Natural killer cell treated with Interleukin-12 subunit alpha and Interleukin-12 subunit beta and Interleukin-15 and Interleukin-18, amount 100 ng/mL, for 72 hours (primary cell): ENCODE measurements at regions not wholly inside any gene's neighbourhood (a gene's known extent, or its start where the extent isn't known, plus 50 kb on each side); places are given as distances from the start of the nearest gene placed in this dataset.
A peak's percentile ranks its signal among the peaks of the same experiment; 100 is the strongest.

Experiments
- ATAC-seq, 2 donors: fragments of 150-1000 bp; cut with Tn5 transposase in 1 of 2; sonication (Bioruptor Pico), chemical (Tn5 transposase) in 1 of 2; 2 replicates each; pipeline ENCODE4 v1.10.0; 2021
- DNase-seq: peaks from one replicate; pipeline ENCODE4 v3.0.0; 2022; ENCODE audit warnings: low spot score
- H3K27ac Mint-ChIP-seq, 2 donors: 1 replicate in 1 of 2; 2 replicates in 1 of 2; pipeline ENCODE4 v1.8.0; 2022; ENCODE audit warnings: mixed read lengths in 2 of 2, mild to moderate bottlenecking in 1 of 2, moderate library complexity in 1 of 2
- H3K27me3 Mint-ChIP-seq, 2 donors: 1 replicate in 1 of 2; 2 replicates in 1 of 2; pipeline ENCODE4 v1.8.0; 2022; ENCODE audit warnings: mixed read lengths in 2 of 2
- H3K36me3 Mint-ChIP-seq: one replicate; pipeline ENCODE4 v1.8.0; 2022; ENCODE audit warnings: mixed read lengths
- H3K4me1 Mint-ChIP-seq, 2 donors: 1 replicate in 1 of 2; 2 replicates in 1 of 2; pipeline ENCODE4 v1.8.0; 2022; ENCODE audit warnings: low read depth in 2 of 2, mixed read lengths in 2 of 2, mild to moderate bottlenecking in 1 of 2
- H3K4me3 Mint-ChIP-seq: one replicate; pipeline ENCODE4 v1.8.0; 2022; ENCODE audit warnings: mixed read lengths
- H3K9me3 Mint-ChIP-seq: 2 replicates; pipeline ENCODE4 v1.8.0; 2022; ENCODE audit warnings: mixed read lengths

GRCh38 chr1:117782056-117782455 lies 147.4 kb downstream of the GDAP2 start:
- Mint-ChIP-seq H3K27ac (no peak overlapping the region), H3K9me3 (no peaks in the 10 kb centered on the region), H3K4me3 (no peak overlapping the region), H3K27me3 (peaks cover 26% of the 10 kb centered on the region in 2 donors), H3K4me1 (peaks cover 3 to 6% of the 10 kb centered on the region in 2 donors), H3K36me3 (no peaks in the 10 kb centered on the region)
- DNase-seq (no peak), ATAC-seq (no peak)

- no peaks in the 10 kb centered on the region for H3K9me3 Mint-ChIP-seq
- no peak overlapping the region for H3K4me3 Mint-ChIP-seq
- ATAC-seq (no peak), DNase-seq (no peak)
- peaks cover 3 to 6% of the 10 kb centered on the region in 2 donors for H3K4me1 Mint-ChIP-seq
- no peaks in the 10 kb centered on the region for H3K36me3 Mint-ChIP-seq
- no peak overlapping the region for H3K27ac Mint-ChIP-seq
- peaks cover 22 to 23% of the 10 kb centered on the region in 2 donors for H3K27me3 Mint-ChIP-seq
These were observed 145.6 kb downstream of the GDAP2 start for GRCh38 chr1:117783606-117784396.

- H3K27ac Mint-ChIP-seq: no peak overlapping the region
- no peak overlapping the region for H3K4me3 Mint-ChIP-seq
- no peak for DNase-seq
- peaks cover 3 to 6% of the 10 kb centered on the region in 2 donors for H3K4me1 Mint-ChIP-seq
- ATAC-seq: no peak
- no peaks in the 10 kb centered on the region for H3K36me3 Mint-ChIP-seq
- H3K27me3 Mint-ChIP-seq: peaks cover 18 to 19% of the 10 kb centered on the region in 2 donors
- no peaks in the 10 kb centered on the region for H3K9me3 Mint-ChIP-seq
These were observed 141.4 kb downstream of the GDAP2 start for GRCh38 chr1:117788014-117788413.

GRCh38 chr1:117793413-117793812 lies 136.0 kb downstream of the GDAP2 start:
- no peaks in the 10 kb centered on the region for H3K4me1 Mint-ChIP-seq
- ATAC-seq: no peak
- peaks cover 14 to 18% of the 10 kb centered on the region in 2 donors for H3K27me3 Mint-ChIP-seq
- no peak overlapping the region for H3K4me3 Mint-ChIP-seq
- H3K27ac Mint-ChIP-seq: no peak overlapping the region
- H3K9me3 Mint-ChIP-seq: no peaks in the 10 kb centered on the region
- H3K36me3 Mint-ChIP-seq: no peaks in the 10 kb centered on the region
- DNase-seq: no peak

- ATAC-seq (no peak), DNase-seq (no peak)
- Mint-ChIP-seq H3K36me3 (no peaks in the 10 kb centered on the region), H3K9me3 (no peaks in the 10 kb centered on the region), H3K27me3 (peaks cover 16 to 20% of the 10 kb centered on the region in 2 donors), H3K27ac (no peak overlapping the region), H3K4me3 (no peak overlapping the region), H3K4me1 (no peaks in the 10 kb centered on the region)
These were observed 135.3 kb downstream of the GDAP2 start for GRCh38 chr1:117794073-117794472.

GRCh38 chr1:117795190-117795589 lies 134.2 kb downstream of the GDAP2 start:
- no peak for DNase-seq
- no peaks in the 10 kb centered on the region for H3K9me3 Mint-ChIP-seq
- H3K27ac Mint-ChIP-seq: no peak overlapping the region
- no peak overlapping the region for H3K4me3 Mint-ChIP-seq
- peaks cover 21 to 22% of the 10 kb centered on the region in 2 donors for H3K27me3 Mint-ChIP-seq
- H3K36me3 Mint-ChIP-seq: no peaks in the 10 kb centered on the region
- no peak for ATAC-seq
- H3K4me1 Mint-ChIP-seq: no peaks in the 10 kb centered on the region

GRCh38 chr1:117795792-117796191 lies 133.6 kb downstream of the GDAP2 start:
- Mint-ChIP-seq H3K9me3 (no peaks in the 10 kb centered on the region), H3K36me3 (no peaks in the 10 kb centered on the region), H3K4me3 (no peak overlapping the region)

GRCh38 chr1:117796226-117796625 lies 133.2 kb downstream of the GDAP2 start:
- H3K4me3 Mint-ChIP-seq: no peak overlapping the region
- H3K36me3 Mint-ChIP-seq: no peaks in the 10 kb centered on the region
- no peaks in the 10 kb centered on the region for H3K4me1 Mint-ChIP-seq
- H3K27ac Mint-ChIP-seq: no peak overlapping the region
- ATAC-seq (no peak), DNase-seq (no peak)
- no peaks in the 10 kb centered on the region for H3K9me3 Mint-ChIP-seq
- H3K27me3 Mint-ChIP-seq: peaks cover 25 to 27% of the 10 kb centered on the region in 2 donors

More at GRCh38 chr1:117795792-117796191, 133.6 kb downstream of the GDAP2 start:
- ATAC-seq (no peak), DNase-seq (no peak)
- no peaks in the 10 kb centered on the region for H3K4me1 Mint-ChIP-seq
- H3K27me3 Mint-ChIP-seq: peaks cover 25 to 26% of the 10 kb centered on the region in 2 donors
- no peak overlapping the region for H3K27ac Mint-ChIP-seq

GRCh38 chr1:117798550-117798949 lies 130.9 kb downstream of the GDAP2 start:
- H3K4me3 Mint-ChIP-seq: no peak overlapping the region
- no peaks in the 10 kb centered on the region for H3K9me3 Mint-ChIP-seq
- H3K4me1 Mint-ChIP-seq: no peaks in the 10 kb centered on the region
- peaks cover 18 to 19% of the 10 kb centered on the region in 2 donors for H3K27me3 Mint-ChIP-seq
- ATAC-seq (no peak), DNase-seq (no peak)
- no peak overlapping the region for H3K27ac Mint-ChIP-seq
- H3K36me3 Mint-ChIP-seq: no peaks in the 10 kb centered on the region

GRCh38 chr1:117802531-117803257 lies 126.7 kb downstream of the GDAP2 start:
- no peak overlapping the region for H3K27ac Mint-ChIP-seq
- ATAC-seq (no peak), DNase-seq (no peak)
- H3K36me3 Mint-ChIP-seq: no peaks in the 10 kb centered on the region
- no peaks in the 10 kb centered on the region for H3K9me3 Mint-ChIP-seq
- H3K27me3 Mint-ChIP-seq: peaks cover 29 to 52% of the 10 kb centered on the region in 2 donors
- no peaks in the 10 kb centered on the region for H3K4me1 Mint-ChIP-seq
- no peak overlapping the region for H3K4me3 Mint-ChIP-seq

GRCh38 chr1:117803318-117803717 lies 126.1 kb downstream of the GDAP2 start:
- Mint-ChIP-seq H3K4me3 (no peak overlapping the region), H3K4me1 (no peaks in the 10 kb centered on the region), H3K27ac (no peak overlapping the region), H3K36me3 (no peaks in the 10 kb centered on the region), H3K27me3 (peaks cover 29 to 57% of the 10 kb centered on the region in 2 donors), H3K9me3 (no peaks in the 10 kb centered on the region)
- no peak for DNase-seq
- ATAC-seq: no peak

- H3K27me3 Mint-ChIP-seq: peaks cover 20 to 42% of the 10 kb centered on the region in 2 donors
- H3K9me3 Mint-ChIP-seq: no peaks in the 10 kb centered on the region
- H3K4me1 Mint-ChIP-seq: no peaks in the 10 kb centered on the region
- no peaks in the 10 kb centered on the region for H3K36me3 Mint-ChIP-seq
- no peak for DNase-seq
- H3K27ac Mint-ChIP-seq: no peak overlapping the region
- ATAC-seq: no peak
- no peak overlapping the region for H3K4me3 Mint-ChIP-seq
These were observed 119.7 kb downstream of the GDAP2 start for GRCh38 chr1:117809764-117810163.

GRCh38 chr1:117810553-117810952 lies 118.9 kb downstream of the GDAP2 start:
- H3K4me1 Mint-ChIP-seq: no peaks in the 10 kb centered on the region
- H3K27me3 Mint-ChIP-seq: peaks cover 15 to 34% of the 10 kb centered on the region in 2 donors
- no peaks in the 10 kb centered on the region for H3K9me3 Mint-ChIP-seq
- no peak for ATAC-seq
- no peak overlapping the region for H3K4me3 Mint-ChIP-seq
- H3K27ac Mint-ChIP-seq: no peak overlapping the region
- H3K36me3 Mint-ChIP-seq: no peaks in the 10 kb centered on the region
- no peak for DNase-seq

GRCh38 chr1:117812869-117813511 lies 116.4 kb downstream of the GDAP2 start:
- H3K9me3 Mint-ChIP-seq: no peaks in the 10 kb centered on the region
- no peaks in the 10 kb centered on the region for H3K36me3 Mint-ChIP-seq
- H3K4me1 Mint-ChIP-seq: no peaks in the 10 kb centered on the region
- no peak for DNase-seq
- ATAC-seq: peak in 1 of 2 donors; percentile 46
- no peak overlapping the region for H3K4me3 Mint-ChIP-seq
- H3K27ac Mint-ChIP-seq: no peak overlapping the region
- H3K27me3 Mint-ChIP-seq: peaks cover 4 to 10% of the 10 kb centered on the region in 2 donors
